Left ventricle myocardium inferior (tissue), 1 donor: ENCODE measurements at regions not wholly inside any gene's neighbourhood (a gene's known extent, or its start where the extent isn't known, plus 50 kb on each side); places are given as distances from the start of the nearest gene placed in this dataset.
A peak's percentile ranks its signal among the peaks of the same experiment; 100 is the strongest.

Experiments used
- DNase-seq: peaks from one replicate; pipeline ENCODE4 v3.0.0-alpha.2; 2020
- H3K27ac ChIP-seq: fragments of 200-600 bp; replicated peaks from 2 replicates; pipeline ENCODE4 v1.8.0; 2021
- H3K27me3 ChIP-seq: fragments of 200-600 bp; 2 replicates; pipeline ENCODE4 v1.8.0; 2021; ENCODE audit warnings: low read depth
- H3K36me3 ChIP-seq: fragments of 200-600 bp; 2 replicates; pipeline ENCODE4 v1.8.0; 2021
- H3K4me1 ChIP-seq: fragments of 200-600 bp; 2 replicates; pipeline ENCODE4 v1.8.0; 2021
- H3K4me3 ChIP-seq: fragments of 200-600 bp; 2 replicates; pipeline ENCODE4 v1.8.0; 2021; ENCODE audit warnings: mild to moderate bottlenecking, moderate library complexity
- H3K9me3 ChIP-seq: fragments of 200-600 bp; replicated peaks from 2 replicates; pipeline ENCODE4 v1.8.0; 2021
- CTCF ChIP-seq: fragments of 200-600 bp; IDR thresholded peaks from 2 replicates; pipeline ENCODE4 v1.8.0; 2021; ENCODE audit warnings: antibody characterized with exemption, mild to moderate bottlenecking, borderline replicate concordance
- intact Hi-C: fragments of 100-400 bp; cut with micrococcal nuclease; formaldehyde crosslinking; loops from one replicate; pipeline ENCODE4 v1.11.0; 2022
- donor health status: DM: no; HTN: yes; CAD: no; lungs with severe emphysema.

GRCh38 chr15:25243800-25244097, 195.1 kb downstream of the UBE3A start:
- Histone ChIP-seq H3K27ac (no peak overlapping the region), H3K9me3 (peaks cover 52% of the 10 kb centered on the region), H3K4me3 (no peak overlapping the region), H3K36me3 (no peaks in the 10 kb centered on the region), H3K4me1 (no peaks in the 10 kb centered on the region), H3K27me3 (no peaks in the 10 kb centered on the region)
- intact Hi-C loops, result no loop called here
- peak; percentile 4 for DNase-seq
- TF ChIP-seq CTCF, result no peak

- no peaks in the 10 kb centered on the region for H3K27me3 ChIP-seq
- H3K4me3 ChIP-seq, result no peak overlapping the region
- no peak overlapping the region for H3K27ac ChIP-seq
- H3K9me3 ChIP-seq, result peaks cover 48% of the 10 kb centered on the region
- peak; percentile 8 for DNase-seq
- H3K4me1 ChIP-seq, result no peaks in the 10 kb centered on the region
- intact Hi-C loops, result no loop called here
- no peak for TF ChIP-seq CTCF
- no peaks in the 10 kb centered on the region for H3K36me3 ChIP-seq
These were observed 193.9 kb downstream of the UBE3A start for GRCh38 chr15:25244731-25245585.

- TF ChIP-seq CTCF, result no peak
- intact Hi-C loops, result no loop called here
- no peaks in the 10 kb centered on the region for H3K27me3 ChIP-seq
- H3K27ac ChIP-seq, result no peak overlapping the region
- H3K4me1 ChIP-seq, result no peaks in the 10 kb centered on the region
- H3K36me3 ChIP-seq, result no peaks in the 10 kb centered on the region
- no peak overlapping the region for H3K4me3 ChIP-seq
- peaks cover 52% of the 10 kb centered on the region for H3K9me3 ChIP-seq
- no peak for DNase-seq
These were observed 192.8 kb downstream of the UBE3A start for GRCh38 chr15:25245801-25246622.

GRCh38 chr15:25246641-25247406, 192.0 kb downstream of the UBE3A start:
- H3K9me3 ChIP-seq, result peaks cover 55% of the 10 kb centered on the region

More at GRCh38 chr15:25246641-25247406, 192.0 kb downstream of the UBE3A start:
- DNase-seq, result no peak
- TF ChIP-seq CTCF, result no peak
- Histone ChIP-seq H3K4me3 (no peak overlapping the region), H3K36me3 (no peaks in the 10 kb centered on the region), H3K4me1 (no peaks in the 10 kb centered on the region), H3K27ac (no peak overlapping the region), H3K27me3 (no peaks in the 10 kb centered on the region)
- intact Hi-C loops, result no loop called here
